Right lobe of liver (tissue), 4 donors: ENCODE measurements at regions not wholly inside any gene's neighbourhood (a gene's known extent, or its start where the extent isn't known, plus 50 kb on each side); places are given as distances from the start of the nearest gene placed in this dataset.

Experiments used
- CTCF ChIP-seq, 4 donors: fragments of 200-600 bp in 3 of 4; fragments of 450-650 bp in 1 of 4; IDR thresholded peaks; one replicate each; pipeline versions ENCODE4 v1.5.1 to v1.8.0; 2016 to 2022; ENCODE audit warnings: antibody characterized with exemption in 4 of 4, mild to moderate bottlenecking in 2 of 4
- POLR2A ChIP-seq: fragments of 450-650 bp; IDR thresholded peaks from one replicate; pipeline ENCODE4 v1.6.1; 2017; ENCODE audit warnings: antibody characterized with exemption, mild to moderate bottlenecking
- donor health status: DM: no; HTN: no; CAD: no.
- donor health status: DM: no; HTN: no; CAD: no.
- donor health status: DM: no; HTN: yes; CAD: no.

- TF ChIP-seq CTCF (IDR thresholded peaks at IDR 0.05), result no peak
- TF ChIP-seq POLR2A, result no peak
Observed at GRCh38 chr10:4307910-4308309, 518.1 kb upstream of the AKR1E2 start.
